ENCODE measurements at regions not wholly inside any gene's neighbourhood (a gene's known extent, or its start where the extent isn't known, plus 50 kb on each side); places are given as distances from the start of the nearest gene placed in this dataset.

GRCh38 chr5:167570431-167570830 lies 721.0 kb upstream of the WWC1 start:
- peaks cover 14% of the 10 kb centered on the region for H3K27me3 ChIP-seq (ENCODE audit: insufficient read depth, low read length)
- no peak overlapping the region for H2AFZ ChIP-seq (ENCODE audit: low read length)
- H3K27ac ChIP-seq (ENCODE audit: low read depth, low read length): no peak overlapping the region
- no peak for TF ChIP-seq CTCF (IDR thresholded peaks at IDR 0.05; ENCODE audit: extremely low read depth, low read depth, low read length)
- no peak overlapping the region for H3K4me3 ChIP-seq (ENCODE audit: insufficient read depth, low read length)
- DNase-seq (ENCODE audit: insufficient read length, low spot score, missing footprints): no peak
- H3K79me2 ChIP-seq (ENCODE audit: insufficient read depth, low read length): no peaks in the 10 kb centered on the region
- peaks cover 5% of the 10 kb centered on the region for H3K4me1 ChIP-seq (ENCODE audit: insufficient read depth, low read length)
- H3K36me3 ChIP-seq (ENCODE audit: insufficient read depth, low read length): no peaks in the 10 kb centered on the region
- H3K9me3 ChIP-seq (ENCODE audit: low read depth, low read length): no peaks in the 10 kb centered on the region
- no peaks in the 10 kb centered on the region for H4K20me1 ChIP-seq (ENCODE audit: insufficient read depth, low read length)
- no peak overlapping the region for H3K4me2 ChIP-seq (ENCODE audit: insufficient read depth, low read length)

DNA sequence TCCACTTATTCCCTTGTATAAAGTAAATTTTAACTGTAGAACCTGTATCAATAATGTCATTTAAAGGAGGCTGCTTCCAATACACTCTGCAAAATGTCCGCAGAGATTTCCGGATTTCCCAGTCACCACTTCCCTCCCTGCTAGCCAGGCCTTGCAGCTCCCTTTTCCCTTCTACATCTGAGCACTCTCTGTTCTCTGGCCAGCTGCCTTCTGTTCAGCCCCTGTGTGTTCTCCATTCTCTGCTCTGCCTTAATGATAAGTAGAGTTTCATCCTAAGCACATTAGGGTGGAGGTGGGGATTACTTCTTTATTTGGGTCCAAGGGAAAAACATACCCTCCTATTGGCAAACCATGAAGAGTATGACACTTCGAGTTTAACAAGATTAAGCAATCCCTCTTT lies 719.6 kb upstream of the WWC1 start:
- Histone ChIP-seq H2AFZ (ENCODE audit: low read length) (no peak overlapping the region), H4K20me1 (ENCODE audit: insufficient read depth, low read length) (no peaks in the 10 kb centered on the region), H3K4me1 (ENCODE audit: insufficient read depth, low read length) (peaks cover 5% of the 10 kb centered on the region), H3K79me2 (ENCODE audit: insufficient read depth, low read length) (no peaks in the 10 kb centered on the region), H3K27ac (ENCODE audit: low read depth, low read length) (no peak overlapping the region), H3K9me3 (ENCODE audit: low read depth, low read length) (no peaks in the 10 kb centered on the region), H3K36me3 (ENCODE audit: insufficient read depth, low read length) (no peaks in the 10 kb centered on the region), H3K27me3 (ENCODE audit: insufficient read depth, low read length) (peaks cover 21% of the 10 kb centered on the region), H3K4me3 (ENCODE audit: insufficient read depth, low read length) (no peak overlapping the region), H3K4me2 (ENCODE audit: insufficient read depth, low read length) (no peak overlapping the region)
- no peak for TF ChIP-seq CTCF (IDR thresholded peaks at IDR 0.05; ENCODE audit: extremely low read depth, low read depth, low read length)
- DNase-seq (ENCODE audit: insufficient read length, low spot score, missing footprints): no peak

- no peak for DNase-seq (ENCODE audit: insufficient read length, low spot score, missing footprints)
- H3K27ac ChIP-seq (ENCODE audit: low read depth, low read length): no peak overlapping the region
- H3K4me2 ChIP-seq (ENCODE audit: insufficient read depth, low read length): peak overlapping the region; percentile 71
- no peaks in the 10 kb centered on the region for H3K9me3 ChIP-seq (ENCODE audit: low read depth, low read length)
- no peaks in the 10 kb centered on the region for H3K79me2 ChIP-seq (ENCODE audit: insufficient read depth, low read length)
- H3K4me3 ChIP-seq (ENCODE audit: insufficient read depth, low read length): peak overlapping the region; percentile 66
- H3K27me3 ChIP-seq (ENCODE audit: insufficient read depth, low read length): peaks cover 21% of the 10 kb centered on the region
- peaks cover 5% of the 10 kb centered on the region for H3K4me1 ChIP-seq (ENCODE audit: insufficient read depth, low read length)
- peak overlapping the region; percentile 81 for H2AFZ ChIP-seq (ENCODE audit: low read length)
- H4K20me1 ChIP-seq (ENCODE audit: insufficient read depth, low read length): no peaks in the 10 kb centered on the region
- no peak for TF ChIP-seq CTCF (IDR thresholded peaks at IDR 0.05; ENCODE audit: extremely low read depth, low read depth, low read length)
- H3K36me3 ChIP-seq (ENCODE audit: insufficient read depth, low read length): no peaks in the 10 kb centered on the region
Observed at GRCh38 chr5:167573370-167574127, 717.9 kb upstream of the WWC1 start.

DNA sequence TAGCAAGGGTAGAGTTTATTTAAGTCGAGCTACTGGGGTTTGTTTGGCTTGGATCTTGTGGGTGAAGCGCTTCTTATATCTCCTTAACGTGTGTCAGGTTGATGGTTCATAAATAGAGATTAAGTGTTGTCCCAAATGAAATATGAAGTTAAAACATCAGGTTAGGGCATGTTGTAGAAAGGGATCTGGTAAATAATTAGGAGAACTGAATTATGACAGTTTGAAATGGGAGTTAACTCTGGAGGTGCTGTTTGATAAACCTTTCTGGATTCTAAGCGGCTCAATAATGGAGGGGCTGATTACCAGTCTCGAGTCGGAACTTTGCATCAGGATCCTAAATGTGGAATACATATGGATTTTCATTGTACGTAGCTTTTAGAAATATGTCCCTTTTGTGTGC lies 717.0 kb upstream of the WWC1 start:
- Histone ChIP-seq H3K4me2 (ENCODE audit: insufficient read depth, low read length) (peak overlapping the region; percentile 71), H3K4me1 (ENCODE audit: insufficient read depth, low read length) (peaks cover 6% of the 10 kb centered on the region), H3K9me3 (ENCODE audit: low read depth, low read length) (no peaks in the 10 kb centered on the region), H3K27ac (ENCODE audit: low read depth, low read length) (no peak overlapping the region), H3K4me3 (ENCODE audit: insufficient read depth, low read length) (no peak overlapping the region), H4K20me1 (ENCODE audit: insufficient read depth, low read length) (no peaks in the 10 kb centered on the region), H3K36me3 (ENCODE audit: insufficient read depth, low read length) (no peaks in the 10 kb centered on the region), H2AFZ (ENCODE audit: low read length) (no peak overlapping the region), H3K79me2 (ENCODE audit: insufficient read depth, low read length) (no peaks in the 10 kb centered on the region), H3K27me3 (ENCODE audit: insufficient read depth, low read length) (peaks cover 21% of the 10 kb centered on the region)
- TF ChIP-seq CTCF (IDR thresholded peaks at IDR 0.05; ENCODE audit: extremely low read depth, low read depth, low read length): no peak
- no peak for DNase-seq (ENCODE audit: insufficient read length, low spot score, missing footprints)
